Testis (tissue), 2 donors: ENCODE measurements at regions not wholly inside any gene's neighbourhood (a gene's known extent, or its start where the extent isn't known, plus 50 kb on each side); places are given as distances from the start of the nearest gene placed in this dataset.

ENCODE experiments used
- DNase-seq: peaks from one replicate; pipeline ENCODE4 v3.0.0-alpha.2; 2019
- H3K27ac ChIP-seq, 2 donors: fragments of 200-600 bp; sonication (generic); one replicate each; pipeline ENCODE4 v1.5.1; 2019
- H3K27me3 ChIP-seq: fragments of 200-600 bp; sonication (generic); one replicate; pipeline ENCODE4 v1.5.1; 2019
- H3K36me3 ChIP-seq: fragments of 200-600 bp; sonication (generic); one replicate; pipeline ENCODE4 v1.5.1; 2017; ENCODE audit warnings: low read depth; ENCODE audit errors: missing control alignments
- H3K4me1 ChIP-seq: fragments of 200-600 bp; sonication (generic); one replicate; pipeline ENCODE4 v1.5.1; 2019
- H3K4me3 ChIP-seq, 2 donors: fragments of 200-600 bp; sonication (generic); one replicate each; pipeline ENCODE4 v1.5.1; 2017 to 2019
- H3K9me3 ChIP-seq: fragments of 200-600 bp; sonication (generic); one replicate; pipeline ENCODE4 v1.5.1; 2017
- POLR2A ChIP-seq: fragments of 450-650 bp; IDR thresholded peaks from one replicate; pipeline ENCODE4 v1.6.1; 2017; ENCODE audit warnings: antibody characterized with exemption, mild to moderate bottlenecking, moderate library complexity
- WGBS, 2 donors: methylation state at CpG; one replicate each; pipeline ENCODE4 v1.1.5; 2018; 5-methylcytosine and 5-hydroxymethylcytosine counted together
- intact Hi-C: fragments of 100-400 bp; cut with DNase I; formaldehyde crosslinking; loops from one replicate; pipeline ENCODE4 v1.15.1; 2023; ENCODE audit warnings: low total_unique reads
- TF ChIP-seq, protein P1 (sequence below), 3 experiments: fragments of 450-650 bp in 2 of 3; fragments of 200-600 bp in 1 of 3; sonication (generic) in 1 of 3; IDR thresholded peaks; one replicate each; pipeline ENCODE4 v1.5.1; 2016 to 2019; ENCODE audit warnings: antibody characterized with exemption in 3 of 3, mild to moderate bottlenecking in 2 of 3, moderate library complexity in 1 of 3

DNA sequence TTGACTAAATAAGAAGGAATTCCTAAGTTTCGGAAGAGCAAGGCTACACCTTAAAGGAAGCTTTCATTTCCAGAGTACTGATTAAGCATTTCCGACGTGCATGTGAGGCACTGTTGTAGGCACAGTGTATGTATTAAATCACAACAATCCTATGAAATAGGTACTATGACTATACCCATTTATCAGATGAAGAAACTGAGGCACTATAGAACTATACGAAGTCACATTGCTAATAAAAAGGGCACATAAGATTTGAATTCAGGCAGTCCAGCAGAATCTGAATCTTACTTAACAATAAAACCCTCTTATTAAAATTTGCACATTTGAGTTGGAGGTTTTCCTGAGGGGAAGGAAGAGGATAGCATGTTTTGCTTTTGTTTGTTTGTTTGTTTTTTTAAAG is 243.5 kb upstream of the FANCL start:
- H3K36me3 ChIP-seq: no peaks in the 10 kb centered on the region
- H3K9me3 ChIP-seq: no peaks in the 10 kb centered on the region
- H3K4me3 ChIP-seq: no peak overlapping the region
- no peaks in the 10 kb centered on the region for H3K4me1 ChIP-seq
- no peak for TF ChIP-seq POLR2A
- TF ChIP-seq, protein P1, sequence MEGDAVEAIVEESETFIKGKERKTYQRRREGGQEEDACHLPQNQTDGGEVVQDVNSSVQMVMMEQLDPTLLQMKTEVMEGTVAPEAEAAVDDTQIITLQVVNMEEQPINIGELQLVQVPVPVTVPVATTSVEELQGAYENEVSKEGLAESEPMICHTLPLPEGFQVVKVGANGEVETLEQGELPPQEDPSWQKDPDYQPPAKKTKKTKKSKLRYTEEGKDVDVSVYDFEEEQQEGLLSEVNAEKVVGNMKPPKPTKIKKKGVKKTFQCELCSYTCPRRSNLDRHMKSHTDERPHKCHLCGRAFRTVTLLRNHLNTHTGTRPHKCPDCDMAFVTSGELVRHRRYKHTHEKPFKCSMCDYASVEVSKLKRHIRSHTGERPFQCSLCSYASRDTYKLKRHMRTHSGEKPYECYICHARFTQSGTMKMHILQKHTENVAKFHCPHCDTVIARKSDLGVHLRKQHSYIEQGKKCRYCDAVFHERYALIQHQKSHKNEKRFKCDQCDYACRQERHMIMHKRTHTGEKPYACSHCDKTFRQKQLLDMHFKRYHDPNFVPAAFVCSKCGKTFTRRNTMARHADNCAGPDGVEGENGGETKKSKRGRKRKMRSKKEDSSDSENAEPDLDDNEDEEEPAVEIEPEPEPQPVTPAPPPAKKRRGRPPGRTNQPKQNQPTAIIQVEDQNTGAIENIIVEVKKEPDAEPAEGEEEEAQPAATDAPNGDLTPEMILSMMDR (IDR thresholded peaks at IDR 0.05): no peak
- H3K27me3 ChIP-seq: no peaks in the 10 kb centered on the region
- WGBS, 2 donors: 92 to 97% methylated on average over 4 of the region's 4 CpGs
- intact Hi-C loops: no loop called here
- no peak overlapping the region for H3K27ac ChIP-seq
- DNase-seq: no peak

DNA sequence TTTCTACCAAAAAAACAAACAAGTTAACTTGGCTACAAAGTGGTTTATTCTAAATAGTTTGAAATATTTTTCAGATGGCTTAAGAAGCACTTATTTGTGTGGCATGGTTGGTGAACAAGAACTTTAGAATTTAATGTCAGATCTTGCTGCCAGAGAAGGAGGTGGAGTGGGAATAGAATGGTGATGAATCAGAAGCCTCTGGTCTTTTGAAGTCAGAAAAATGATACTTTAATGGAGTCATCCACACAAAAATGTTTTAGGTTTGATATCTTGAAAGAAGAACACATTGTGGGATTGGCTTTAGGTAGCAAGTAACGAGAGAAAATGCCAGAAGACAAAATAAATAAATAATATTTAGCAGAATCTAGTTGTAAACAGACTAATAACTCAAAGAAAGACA is 243.1 kb upstream of the FANCL start:
- Histone ChIP-seq H3K36me3 (no peaks in the 10 kb centered on the region), H3K4me1 (no peaks in the 10 kb centered on the region), H3K4me3 (no peak overlapping the region), H3K27me3 (no peaks in the 10 kb centered on the region), H3K27ac (no peak overlapping the region), H3K9me3 (no peaks in the 10 kb centered on the region)
- intact Hi-C loops: no loop called here
- TF ChIP-seq, protein P1 (IDR thresholded peaks at IDR 0.05): no peak
- TF ChIP-seq POLR2A: no peak
- no peak for DNase-seq
- WGBS, 2 donors: 73 to 76% methylated on average over 1 of the region's 1 CpG

DNA sequence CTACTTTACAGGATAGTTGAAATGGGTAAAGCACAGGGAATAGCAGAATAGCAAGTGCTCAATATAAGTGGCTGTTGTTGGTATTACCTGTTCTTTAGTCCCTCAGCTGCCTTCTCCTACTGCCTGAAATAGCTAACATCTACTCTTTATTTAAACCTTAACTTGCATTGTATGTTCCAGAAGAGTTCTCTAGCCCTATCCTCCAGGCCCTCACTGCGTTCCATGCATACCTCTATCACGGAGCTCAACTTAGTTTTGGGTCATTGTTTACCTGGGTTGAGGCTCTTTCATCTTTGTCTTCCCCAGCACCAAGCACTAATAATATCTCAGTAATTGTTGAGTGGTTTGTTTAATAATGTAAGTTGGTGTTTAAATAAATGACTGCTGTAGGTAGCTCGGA is 242.2 kb upstream of the FANCL start:
- WGBS, 2 donors: 88 to 92% methylated on average over 3 of the region's 3 CpGs
- no peak overlapping the region for H3K4me3 ChIP-seq
- no peak for DNase-seq
- no peaks in the 10 kb centered on the region for H3K9me3 ChIP-seq
- TF ChIP-seq POLR2A: no peak
- TF ChIP-seq, protein P1 (IDR thresholded peaks at IDR 0.05): no peak
- intact Hi-C loops: no loop called here
- no peaks in the 10 kb centered on the region for H3K4me1 ChIP-seq
- no peak overlapping the region for H3K27ac ChIP-seq
- H3K27me3 ChIP-seq: no peaks in the 10 kb centered on the region
- H3K36me3 ChIP-seq: no peaks in the 10 kb centered on the region

DNA sequence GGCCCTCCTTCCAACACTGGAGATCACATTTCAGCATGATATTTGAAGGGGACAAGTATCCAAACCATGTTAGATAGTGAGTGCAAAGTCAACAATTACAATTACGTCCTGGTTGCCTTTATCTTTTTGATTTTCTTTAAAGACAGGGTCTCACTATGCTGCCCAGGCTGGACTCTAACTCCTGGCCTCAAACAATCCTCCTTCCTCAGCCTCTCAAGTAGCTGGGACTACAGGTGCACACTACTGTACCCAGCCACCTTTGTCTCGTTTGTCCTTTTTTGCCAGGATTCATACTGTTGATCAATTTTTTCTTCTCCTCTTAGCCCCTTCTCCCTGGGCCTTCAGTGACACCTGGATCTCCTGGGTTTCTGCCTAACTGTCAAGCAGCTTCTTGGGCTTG is 240.5 kb upstream of the FANCL start:
- no peak overlapping the region for H3K27ac ChIP-seq
- 84 to 95% methylated on average over 2 of the region's 2 CpGs for WGBS, 2 donors

DNA sequence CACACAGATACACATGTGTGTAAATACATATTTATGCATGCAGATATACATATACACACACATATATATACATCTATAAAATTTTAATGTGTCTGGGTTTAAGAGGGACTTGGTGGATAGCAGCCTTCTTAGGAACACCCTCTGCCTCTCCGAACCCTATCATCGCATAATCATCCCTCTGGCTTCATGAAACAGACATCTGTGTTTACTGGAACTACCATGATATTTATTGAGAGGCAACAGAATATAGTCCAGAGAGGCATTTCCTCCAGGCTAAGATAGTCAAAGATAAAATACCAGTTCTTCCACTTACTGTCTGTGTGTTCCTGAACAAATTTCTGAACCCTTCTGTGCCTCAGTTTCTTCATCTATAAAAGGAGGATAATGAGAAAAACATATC is 239.0 kb upstream of the FANCL start:
- 87 to 88% methylated on average over 2 of the region's 2 CpGs for WGBS, 2 donors
- TF ChIP-seq POLR2A: no peak
- TF ChIP-seq, protein P1 (IDR thresholded peaks at IDR 0.05): no peak
- H3K27me3 ChIP-seq: no peaks in the 10 kb centered on the region
- no peaks in the 10 kb centered on the region for H3K36me3 ChIP-seq
- H3K9me3 ChIP-seq: no peaks in the 10 kb centered on the region
- no peak overlapping the region for H3K27ac ChIP-seq
- no peak for DNase-seq
- intact Hi-C loops: no loop called here
- no peaks in the 10 kb centered on the region for H3K4me1 ChIP-seq
- no peak overlapping the region for H3K4me3 ChIP-seq

More for the DNA sequence above, 240.5 kb upstream of the FANCL start:
- Histone ChIP-seq H3K9me3 (no peaks in the 10 kb centered on the region), H3K4me3 (no peak overlapping the region), H3K27me3 (no peaks in the 10 kb centered on the region), H3K36me3 (no peaks in the 10 kb centered on the region), H3K4me1 (no peaks in the 10 kb centered on the region)
- TF ChIP-seq POLR2A: no peak
- TF ChIP-seq, protein P1 (IDR thresholded peaks at IDR 0.05): no peak
- no peak for DNase-seq
- intact Hi-C loops: no loop called here
